HG03045 (cell line): ENCODE measurements at regions not wholly inside any gene's neighbourhood (a gene's known extent, or its start where the extent isn't known, plus 50 kb on each side); places are given as distances from the start of the nearest gene placed in this dataset.
"Not testable (repeated sequence)": the region's sequence is repeated elsewhere in the genome, so short reads cannot be mapped to it uniquely, and the experiment has no call there.

Experiments
- ATAC-seq: cut with Tn5 transposase; IDR thresholded peaks from one replicate; pipeline ENCODE4 v1.9.1; 2021; ENCODE audit warnings: mild to moderate bottlenecking, moderate library complexity; ENCODE audit not compliant: unreplicated experiment

DNA sequence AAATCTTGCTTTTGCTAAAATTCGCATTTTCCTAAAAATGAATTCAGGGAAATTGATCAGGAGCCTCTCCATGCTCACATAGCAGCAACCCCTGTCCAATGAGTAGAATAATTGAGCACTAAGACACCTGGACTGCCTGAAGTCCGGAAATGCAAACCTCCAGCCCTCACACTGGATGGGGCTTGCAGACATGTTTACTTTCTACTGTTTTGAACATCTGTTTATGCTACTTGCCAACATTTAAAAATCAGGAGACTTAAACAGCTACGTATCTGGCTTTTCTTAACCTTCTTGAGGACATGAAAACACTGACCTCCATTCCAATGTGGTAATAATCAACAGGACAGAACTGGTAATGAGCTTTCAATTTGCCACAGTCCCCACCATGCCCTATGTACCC is 184.4 kb downstream of the SHOX2 start:
- no peak for ATAC-seq

DNA sequence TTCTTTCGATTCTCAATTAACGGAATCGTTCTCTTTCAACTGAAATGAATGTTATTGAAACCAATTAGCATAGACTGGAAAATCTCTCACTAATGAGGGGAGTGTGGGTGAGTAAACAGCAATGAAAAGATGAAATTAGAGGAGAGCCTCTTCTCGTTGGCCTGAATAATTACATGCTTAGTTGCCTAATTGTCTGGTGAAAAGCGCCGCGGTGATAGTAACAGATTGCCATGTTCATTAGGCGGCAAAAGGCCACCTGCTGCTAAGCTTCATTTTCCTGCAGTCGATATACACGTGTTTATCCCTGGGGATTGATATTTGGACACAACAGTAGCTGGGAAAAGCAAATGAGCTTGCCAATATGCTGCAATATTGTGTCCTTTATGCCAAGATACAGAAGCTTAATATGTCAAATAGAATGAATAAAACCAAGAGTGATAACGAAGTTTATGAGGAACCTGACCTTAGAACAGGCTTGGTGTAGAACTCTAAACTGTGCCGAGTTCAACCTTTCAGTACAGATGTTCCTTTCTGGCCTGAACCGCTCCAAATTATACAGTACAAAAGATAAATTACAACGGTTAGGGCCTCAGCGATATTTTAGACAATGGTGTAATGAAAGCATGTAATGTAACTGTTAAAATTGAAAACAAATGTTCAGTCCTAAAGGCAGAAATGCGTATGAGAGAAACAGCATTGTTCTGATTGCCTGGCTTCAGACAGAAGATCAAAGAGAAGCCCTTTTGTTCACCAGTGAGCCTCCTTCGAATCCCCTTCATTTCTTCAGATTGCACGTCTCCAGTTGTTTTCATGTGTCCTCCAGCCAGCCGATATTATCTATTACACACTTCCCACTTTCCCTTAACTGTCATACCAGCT is 185.2 kb downstream of the SHOX2 start:
- no peak for ATAC-seq

DNA sequence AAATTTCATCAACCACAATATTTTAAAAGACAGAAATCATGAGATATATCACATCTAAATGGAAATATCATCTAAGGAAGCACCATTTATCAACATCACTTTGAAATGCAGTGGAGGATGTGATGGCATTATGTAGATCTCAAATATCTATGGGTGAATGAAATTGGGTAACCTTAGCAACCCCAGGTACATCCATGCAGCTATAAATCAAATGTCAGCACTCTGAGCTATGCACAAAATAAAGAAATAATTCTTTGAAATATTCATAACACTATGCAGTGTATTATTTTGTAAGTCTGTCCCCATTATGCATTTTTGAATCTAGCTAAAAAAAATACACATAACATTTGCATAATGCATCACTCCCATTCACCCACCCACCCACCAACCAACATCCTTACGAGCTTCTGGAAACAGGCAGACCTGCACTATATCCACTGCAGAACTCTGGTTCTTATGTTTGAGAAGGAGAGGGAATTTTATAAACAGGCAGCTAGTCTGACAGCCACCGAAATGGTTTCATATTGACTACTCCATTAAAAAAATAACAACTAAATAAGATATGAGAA is 186.8 kb downstream of the SHOX2 start:
- no peak for ATAC-seq

DNA sequence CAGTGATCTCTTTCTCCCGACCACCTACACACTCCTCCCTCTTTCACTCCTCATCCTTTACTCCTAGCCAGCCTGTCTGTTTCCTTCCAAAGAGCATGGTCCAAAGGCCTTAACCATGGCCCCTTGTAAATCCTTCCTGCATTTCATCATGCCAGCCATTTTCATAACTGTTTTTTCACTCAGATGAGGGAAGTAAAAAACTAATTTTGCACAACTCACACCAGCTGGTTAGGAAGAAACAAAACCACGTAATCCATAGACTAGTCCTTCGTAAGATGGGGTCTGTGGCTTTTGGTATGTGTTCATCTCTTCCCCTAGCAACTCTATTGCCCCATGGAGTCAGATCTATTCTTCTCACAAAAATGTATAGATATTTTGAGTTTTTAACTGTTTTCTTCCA is 187.8 kb downstream of the SHOX2 start:
- ATAC-seq = no peak

DNA sequence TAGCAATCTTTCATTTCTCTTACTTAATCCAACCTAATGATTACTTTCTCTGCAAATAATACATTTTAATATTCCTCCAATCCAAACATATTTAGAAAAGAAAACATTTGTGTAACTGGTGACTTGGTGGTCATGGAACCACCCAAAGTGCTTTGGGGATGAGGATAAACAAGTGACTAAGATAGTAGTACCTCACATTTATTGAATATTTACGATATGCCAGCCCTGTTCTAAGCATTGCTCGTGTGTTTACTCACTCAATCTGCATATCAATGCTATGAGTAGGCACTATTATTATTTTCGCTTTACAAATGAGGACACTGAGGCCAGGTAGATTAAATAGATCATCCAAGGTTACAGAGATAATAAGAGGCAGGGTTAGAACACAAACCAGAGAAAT is 189.5 kb downstream of the SHOX2 start:
- ATAC-seq = no peak

DNA sequence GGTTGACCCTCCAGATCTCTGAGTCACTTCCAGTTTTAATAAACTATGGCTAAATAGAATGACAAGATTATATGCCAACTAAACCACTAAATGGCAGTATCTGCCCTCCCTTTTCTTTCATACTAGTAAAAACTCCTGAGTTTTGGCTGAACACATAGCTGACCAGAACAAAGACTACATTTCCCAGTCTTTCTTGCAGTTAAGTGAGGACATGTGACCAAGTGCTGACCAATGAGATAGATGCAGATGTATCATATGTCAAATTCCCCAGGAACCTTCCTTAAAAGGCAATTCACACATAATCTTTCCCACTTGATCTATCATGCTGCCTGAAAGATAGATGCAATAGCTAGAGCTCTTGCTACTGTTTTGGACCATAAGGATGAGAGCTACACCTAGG is 191.3 kb downstream of the SHOX2 start:
- ATAC-seq = no peak

DNA sequence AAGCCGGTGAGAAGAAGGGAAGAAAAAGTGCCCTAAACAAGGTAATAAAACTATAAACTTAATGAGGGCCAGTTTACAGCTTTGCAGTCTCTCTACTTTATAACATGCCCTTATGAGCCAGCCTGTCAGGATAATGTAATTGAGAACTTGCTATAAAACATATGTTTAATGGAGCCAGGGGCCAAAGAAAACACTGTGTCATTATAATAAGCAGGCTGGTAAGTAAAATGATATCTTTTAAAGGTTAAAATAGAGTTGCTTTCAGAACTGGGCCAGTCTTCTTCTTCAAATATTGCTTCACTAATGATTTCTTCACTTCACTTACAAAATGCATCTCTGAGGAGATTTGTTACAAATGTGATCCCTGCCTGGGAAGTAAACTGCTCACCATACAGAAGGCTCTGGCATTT is 192.5 kb downstream of the SHOX2 start:
- no peak for ATAC-seq

DNA sequence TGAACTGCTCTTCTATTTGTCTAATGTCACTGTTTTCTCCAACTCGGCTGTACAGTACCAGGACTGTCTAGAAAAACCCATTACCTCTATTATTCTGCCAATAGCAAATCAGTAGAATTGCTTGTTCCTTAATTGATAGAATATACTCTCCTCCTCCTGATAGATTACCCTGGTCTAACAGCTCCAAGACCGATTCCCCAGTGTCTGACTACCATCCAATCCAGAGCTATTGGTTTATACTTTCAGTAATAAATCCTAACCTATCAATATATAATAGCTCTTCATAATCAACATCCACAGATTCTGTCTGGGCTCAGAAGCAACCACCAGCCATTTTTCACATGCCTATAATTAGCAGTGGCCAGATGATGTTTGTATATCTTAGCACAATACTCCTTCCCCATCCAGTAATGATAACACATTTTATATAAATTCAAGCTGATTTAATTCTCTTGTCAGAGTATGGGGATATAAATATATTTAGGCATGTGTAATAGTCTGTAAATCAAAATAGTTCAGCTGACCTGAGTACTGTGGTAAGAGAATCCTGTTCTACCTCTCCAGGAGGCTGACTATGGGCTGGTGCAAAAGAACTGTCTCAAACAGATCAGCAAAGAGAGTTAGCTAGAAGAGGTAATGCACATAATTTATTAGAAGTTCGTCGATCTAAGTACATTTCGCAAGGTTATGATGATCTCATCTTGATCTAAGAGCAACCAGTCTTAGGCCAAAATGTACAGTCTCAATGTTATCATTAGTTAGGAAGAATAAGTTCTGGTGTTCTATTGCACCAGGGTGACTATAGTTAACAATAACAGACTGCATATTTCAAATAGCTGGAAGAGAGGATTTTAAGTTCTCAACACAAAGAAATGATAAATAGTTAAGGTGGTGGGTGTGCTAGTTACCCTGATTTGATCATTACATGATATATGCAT is 193.4 kb downstream of the SHOX2 start:
- no peak for ATAC-seq

DNA sequence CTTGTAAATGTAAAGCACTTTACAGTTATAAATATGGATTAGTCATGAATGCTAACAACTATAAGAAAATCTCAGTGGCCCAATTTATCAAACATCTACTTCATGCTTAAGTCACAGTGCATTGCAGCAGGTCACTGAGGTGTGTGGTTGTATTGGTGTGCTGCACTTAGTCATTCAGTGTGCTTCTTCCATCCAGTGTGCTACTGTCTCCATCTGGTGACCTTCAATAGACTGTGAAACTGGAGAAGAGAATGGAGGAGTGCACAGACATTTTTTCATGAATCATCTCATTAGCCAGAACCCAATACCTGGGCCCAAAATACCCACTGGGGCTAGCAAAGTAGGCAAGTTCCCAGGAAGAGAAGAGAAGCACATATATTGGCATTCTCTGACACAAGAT is 199.6 kb downstream of the SHOX2 start:
- no peak for ATAC-seq

DNA sequence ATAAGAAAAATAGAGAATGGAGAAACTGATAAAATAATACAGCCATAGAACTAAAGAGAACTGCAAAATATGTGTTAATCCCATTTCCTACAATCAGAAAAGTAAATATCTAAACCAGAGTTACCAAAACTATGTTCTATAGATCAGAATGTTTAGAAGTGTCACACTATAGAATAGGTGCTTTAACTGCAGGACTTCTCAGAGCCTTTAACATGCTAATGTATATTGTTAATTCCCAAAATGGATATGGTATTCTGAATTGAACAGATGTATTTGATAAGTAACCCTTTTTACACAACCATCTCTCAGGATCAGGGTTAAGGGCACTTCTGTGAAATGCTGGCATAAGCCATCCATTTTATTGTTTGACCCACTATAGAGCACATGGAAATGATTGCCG is 200.3 kb downstream of the SHOX2 start:
- ATAC-seq = no peak

DNA sequence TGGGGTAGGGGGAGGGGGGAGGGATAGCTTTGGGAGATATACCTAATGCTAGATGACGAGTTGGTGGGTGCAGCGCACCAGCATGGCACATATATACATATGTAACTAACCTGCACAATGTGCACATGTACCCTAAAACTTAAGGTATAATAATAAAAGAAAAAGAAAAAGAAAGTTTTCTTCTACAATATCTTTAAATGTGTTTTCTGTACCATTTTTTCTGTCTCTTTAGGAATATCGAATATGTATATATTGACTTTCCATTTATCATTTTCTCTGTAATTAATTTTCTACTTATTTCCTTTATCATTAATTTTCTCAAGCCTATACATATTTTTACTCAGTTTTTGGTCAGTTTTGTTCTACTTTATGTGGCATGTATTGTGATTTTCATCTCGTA is 203.5 kb downstream of the SHOX2 start:
- ATAC-seq = not testable (repeated sequence)

DNA sequence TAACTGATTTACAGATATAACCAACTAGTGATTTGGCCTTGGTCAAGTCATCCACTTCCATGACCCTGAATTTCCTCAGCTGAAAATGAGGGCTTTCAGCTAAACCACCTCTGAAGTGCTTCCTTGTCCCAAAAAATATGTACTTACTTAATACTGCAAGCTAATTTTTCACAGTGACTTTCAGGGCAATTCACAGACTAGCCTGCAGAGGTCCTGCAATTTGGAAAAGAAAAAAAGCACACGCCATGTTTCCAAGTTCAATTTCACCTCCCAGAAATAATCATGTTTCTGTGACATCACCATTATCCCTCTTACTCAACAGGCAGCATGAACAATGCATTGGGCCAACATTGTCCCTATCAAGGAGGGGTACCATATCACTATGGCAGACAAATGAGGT is 218.2 kb downstream of the SHOX2 start:
- no peak for ATAC-seq

DNA sequence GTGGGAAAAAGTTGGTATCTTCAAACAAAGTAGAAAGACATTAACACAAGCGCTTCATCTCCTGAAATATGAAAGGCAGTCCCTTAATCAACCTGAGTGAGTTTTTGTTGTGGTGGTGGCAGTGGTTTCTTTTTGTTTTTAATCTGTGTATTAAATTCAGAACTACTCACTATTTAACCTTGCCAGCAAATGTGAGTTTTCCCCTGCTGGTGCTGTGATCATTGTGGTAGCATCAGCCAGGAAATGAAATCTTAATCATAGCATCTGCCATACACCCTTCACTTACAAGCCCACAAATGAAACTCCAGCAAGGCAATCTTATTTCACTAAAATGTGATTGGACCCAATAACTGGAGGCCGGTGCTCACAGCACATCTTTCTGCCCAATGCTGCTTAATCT is 229.7 kb downstream of the SHOX2 start:
- ATAC-seq = no peak

DNA sequence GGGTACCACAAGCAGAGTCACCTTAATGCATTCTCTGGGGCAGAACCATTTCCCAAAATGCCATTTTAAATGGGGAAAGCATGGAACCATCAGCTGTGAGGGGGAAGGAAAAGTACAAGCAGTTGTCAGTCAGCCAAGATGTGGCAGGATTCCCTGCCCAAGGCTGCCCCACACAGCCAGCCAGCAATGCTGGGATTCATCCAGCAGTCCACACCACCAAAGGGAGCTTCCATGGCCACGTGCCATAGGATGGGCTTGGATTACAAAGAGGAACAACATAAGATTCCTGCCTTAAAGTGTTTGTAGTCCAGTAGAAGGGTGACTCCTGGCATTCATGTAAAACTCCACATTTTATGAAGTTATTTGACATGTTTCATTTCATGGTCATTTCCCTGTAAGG is 233.3 kb downstream of the SHOX2 start:
- ATAC-seq = no peak

DNA sequence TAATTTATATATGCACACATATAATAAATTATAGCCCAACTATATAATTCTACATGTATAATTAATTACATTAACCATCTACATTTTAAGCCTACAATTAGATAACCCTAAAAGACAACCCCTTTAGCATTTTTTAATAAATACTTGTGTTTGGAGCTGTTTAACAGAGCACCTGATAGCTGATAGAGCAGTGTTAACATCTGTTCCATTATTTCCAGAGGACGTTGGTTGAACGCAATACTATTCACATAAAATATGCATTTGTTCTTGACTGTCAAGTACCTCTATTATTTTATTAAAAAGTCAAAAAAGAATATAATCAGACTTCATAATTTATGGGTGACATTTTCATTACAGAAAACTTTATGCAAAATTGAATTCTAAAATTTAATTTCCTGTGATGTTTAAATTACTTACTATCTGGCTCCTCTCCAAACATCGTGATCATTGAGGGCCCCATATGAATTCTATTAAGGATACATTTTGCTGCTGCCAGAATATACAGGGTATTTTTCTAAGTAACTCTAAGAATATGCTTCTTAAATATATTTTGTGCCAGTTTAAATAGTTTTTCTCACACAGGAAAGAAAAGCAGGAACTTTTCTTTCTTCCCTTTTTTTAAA is 234.3 kb downstream of the SHOX2 start:
- no peak for ATAC-seq

DNA sequence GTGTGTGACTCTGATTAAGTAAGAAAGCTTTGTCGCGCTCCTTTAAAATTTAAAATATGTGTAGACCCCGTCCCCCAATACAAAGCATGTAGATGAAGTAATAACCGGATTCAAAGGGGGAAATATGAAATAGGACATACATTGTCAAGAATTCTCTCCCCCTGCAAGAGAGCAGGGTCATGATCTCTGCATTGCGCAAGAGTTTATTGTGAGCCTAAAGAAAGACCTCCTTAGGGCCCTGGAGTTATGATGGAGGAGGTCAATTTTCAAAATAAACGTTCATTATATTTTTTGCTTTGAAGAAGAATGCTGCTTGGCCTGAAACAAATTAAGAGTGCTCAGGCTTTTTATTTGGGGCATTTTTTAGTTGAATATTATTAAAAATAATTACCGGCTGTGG is 235.0 kb downstream of the SHOX2 start:
- ATAC-seq = no peak

DNA sequence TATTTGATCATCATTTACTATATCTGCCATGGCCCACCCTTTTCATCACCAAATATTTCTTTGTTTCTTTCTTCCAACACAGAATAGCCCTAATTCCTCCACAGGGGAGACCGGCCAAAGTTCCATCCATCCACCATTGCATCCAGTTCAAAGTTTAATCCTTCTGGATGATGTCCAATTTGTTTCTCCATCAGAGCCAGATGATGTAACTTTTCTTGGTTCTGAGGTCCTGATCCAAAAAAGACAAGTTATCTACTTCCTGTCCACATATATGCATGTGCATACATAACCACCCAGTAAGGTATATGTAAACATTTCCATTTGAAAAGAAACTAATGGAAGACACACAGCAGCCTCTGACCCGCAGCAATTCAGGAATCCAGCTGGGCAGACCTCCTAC is 237.3 kb downstream of the SHOX2 start:
- no peak for ATAC-seq

DNA sequence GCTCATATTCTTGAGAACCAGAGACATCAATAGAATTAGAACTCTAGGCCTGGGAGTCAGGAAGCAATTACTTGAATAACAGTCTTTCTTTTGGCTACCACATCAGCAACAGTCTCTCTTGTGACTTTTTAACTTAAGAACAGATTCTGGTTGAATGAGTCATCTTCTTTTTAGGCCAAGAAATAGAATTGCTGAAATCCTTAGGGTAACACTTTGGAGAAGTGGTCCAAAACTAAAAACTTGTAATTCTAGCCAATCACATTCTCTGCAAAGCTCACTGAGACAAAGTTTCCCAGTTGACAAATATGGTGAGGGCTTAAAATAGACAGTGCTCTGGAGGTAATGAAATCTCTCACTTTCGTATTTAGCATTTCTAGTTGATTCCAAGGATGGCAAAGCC is 238.0 kb downstream of the SHOX2 start:
- ATAC-seq = no peak

DNA sequence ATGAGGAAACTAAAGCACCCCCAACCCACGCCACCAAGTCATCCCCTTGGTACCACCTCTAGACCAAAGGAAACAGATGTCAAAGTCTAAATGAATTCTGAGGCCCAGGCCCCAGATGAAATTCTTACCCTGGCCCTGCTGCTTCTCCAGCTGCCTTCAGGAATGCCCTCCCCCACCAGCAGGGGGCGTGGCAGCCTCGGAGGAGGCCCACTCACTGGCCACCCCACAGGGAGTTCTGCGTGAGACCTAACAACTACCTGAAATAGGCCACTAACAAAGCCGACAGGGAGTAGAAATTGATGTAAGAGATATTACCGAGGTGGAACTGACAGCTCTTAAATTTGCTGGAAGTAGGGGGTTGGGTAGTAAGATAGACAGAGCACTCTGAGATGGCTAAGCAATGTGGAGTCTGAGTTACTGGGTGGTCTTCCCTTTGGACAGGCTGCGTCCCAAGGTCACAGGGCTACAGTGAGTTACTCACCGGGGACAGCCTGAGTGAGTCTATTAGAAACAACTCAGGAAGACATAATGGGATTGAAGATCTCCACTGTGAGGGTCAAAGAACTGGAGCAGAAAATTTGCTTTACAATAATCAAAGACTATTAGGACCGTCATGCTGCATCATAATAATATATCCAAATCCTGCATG is 240.7 kb downstream of the SHOX2 start:
- peak; percentile 80 for ATAC-seq

DNA sequence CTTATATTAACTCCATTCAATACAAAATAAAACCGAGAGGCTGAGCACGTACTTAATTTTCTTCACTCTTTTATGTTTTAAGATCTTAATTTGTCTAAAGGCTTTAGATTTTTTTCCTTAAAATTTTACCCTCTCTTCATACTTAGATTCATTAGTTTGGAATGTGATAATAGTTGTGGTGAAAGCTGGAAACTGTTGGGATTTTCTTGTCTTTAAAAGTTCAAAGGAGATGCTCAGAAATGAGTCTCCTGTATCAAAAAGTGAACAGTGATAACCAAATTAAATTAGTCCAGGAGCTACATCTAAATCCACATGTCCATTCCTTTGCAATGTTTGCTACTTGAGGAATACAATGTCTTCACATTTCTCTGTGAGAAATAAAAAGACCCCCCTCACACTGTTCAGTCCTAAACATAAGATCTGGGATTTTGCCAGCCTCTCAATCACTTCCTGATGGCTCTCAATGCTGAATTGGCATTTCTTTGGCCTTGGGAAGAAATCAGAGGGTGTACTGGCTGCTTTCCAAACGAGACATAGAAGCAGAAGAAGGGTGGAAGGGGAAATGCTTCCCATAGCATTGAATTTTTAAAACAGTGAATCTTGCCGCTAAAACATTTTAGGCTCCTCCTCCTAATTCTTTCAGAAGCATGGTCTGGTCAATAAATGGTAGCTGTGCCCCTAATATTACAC is 245.0 kb downstream of the SHOX2 start:
- no peak for ATAC-seq
